GM12878 (cell line): ENCODE measurements at regions not wholly inside any gene's neighbourhood (a gene's known extent, or its start where the extent isn't known, plus 50 kb on each side); places are given as distances from the start of the nearest gene placed in this dataset.

Source experiments
- ATAC-seq: fragments of 200-7000 bp; cut with Tn5 transposase; 3 replicates; pipeline ENCODE4 v1.9.1; 2020; ENCODE audit warnings: mild to moderate bottlenecking, moderate library complexity
- BruUV-seq: library from RNA; stranded (reverse); fragments of 400-500 nt; replicated peaks from 2 replicates; lab custom pipeline; 2021; lab: Mats Ljungman, UMichigan
- CTCF ChIA-PET: fragments of 300-600 bp; sonication (Branson Sonifier 250); formaldehyde crosslinking; extraction: SDS; loops from one replicate; lab custom pipeline; 2021; ENCODE audit warnings: inconsistent platforms; lab: Yijun Ruan, JAX
- POLR2A ChIA-PET: fragments of 350-600 bp; formaldehyde crosslinking; extraction: SDS; loops from one replicate; lab custom pipeline; 2021; ENCODE audit warnings: inconsistent platforms; lab: Charles Lee
- RAD21 ChIA-PET: fragments of 300-600 bp; sonication (Branson Sonifier 250); formaldehyde crosslinking; loops from one replicate; lab custom pipeline; 2023; ENCODE audit warnings: antibody characterized with exemption; ENCODE audit not compliant: unreplicated experiment; lab: Charles Lee
- SMC1A ChIA-PET: fragments of 300-600 bp; sonication (Branson Sonifier 250); formaldehyde crosslinking; loops from one replicate; lab custom pipeline; 2023; ENCODE audit not compliant: unreplicated experiment, uncharacterized antibody; lab: Charles Lee
- DNase-seq: peaks from one replicate; pipeline ENCODE4 v3.0.0-alpha.2; 2011; ENCODE audit warnings: low read depth, low spot score
- FAIRE-seq: peaks from 3 replicates; lab custom pipeline; 2011; peaks lifted over from hg19 to GRCh38; lab: Jason Lieb, UNC
- H2AFZ ChIP-seq: 2 replicates; pipeline ENCODE4 v1.6.0; 2011; ENCODE audit warnings: low read depth, low read length, control low read depth; ENCODE audit not compliant: control insufficient read depth
- H3K27ac ChIP-seq: 2 replicates; pipeline ENCODE4 v1.5.1; 2011; ENCODE audit warnings: control low read depth; ENCODE audit not compliant: control insufficient read depth, insufficient read depth
- H3K27me3 ChIP-seq, 2 experiments: replicated peaks in 1 of 2; 2 replicates each; pipeline versions ENCODE4 v1.6.0 to v1.6.1; 2011; ENCODE audit warnings: low read length in 1 of 2; ENCODE audit not compliant: control insufficient read depth in 2 of 2, insufficient read depth in 2 of 2
- H3K36me3 ChIP-seq, 2 experiments: 2 replicates each; pipeline ENCODE4 v1.5.1; 2011; ENCODE audit warnings: low read length in 1 of 2; ENCODE audit not compliant: control insufficient read depth in 2 of 2, insufficient read depth in 2 of 2
- H3K4me1 ChIP-seq: 2 replicates; pipeline ENCODE4 v1.6.1; 2011; ENCODE audit warnings: mild to moderate bottlenecking, low read length, moderate library complexity, mixed read lengths; ENCODE audit not compliant: control insufficient read depth, insufficient read depth
- H3K4me2 ChIP-seq: 2 replicates; pipeline ENCODE4 v1.6.0; 2011; ENCODE audit warnings: control low read depth; ENCODE audit not compliant: control insufficient read depth, insufficient read depth
- H3K4me3 ChIP-seq: fragments of 200-600 bp; sonication (generic); 2 replicates; pipeline ENCODE4 v1.5.1; 2016
- H3K79me2 ChIP-seq: 2 replicates; pipeline ENCODE4 v1.6.0; 2011; ENCODE audit warnings: low read length; ENCODE audit not compliant: control insufficient read depth, insufficient read depth
- H3K9ac ChIP-seq: 2 replicates; pipeline ENCODE4 v1.8.0; 2011; ENCODE audit warnings: low read length, control low read depth, mixed read lengths; ENCODE audit not compliant: control insufficient read depth, insufficient read depth
- H3K9me3 ChIP-seq: replicated peaks from 3 replicates; pipeline ENCODE4 v1.5.1; 2011; ENCODE audit warnings: mild to moderate bottlenecking, low read length; ENCODE audit not compliant: control insufficient read depth, insufficient read depth
- H4K20me1 ChIP-seq: 2 replicates; pipeline ENCODE4 v1.6.0; 2011; ENCODE audit not compliant: control insufficient read depth, insufficient read depth
- BCL11A ChIP-seq: IDR thresholded peaks from 2 replicates; pipeline ENCODE4 v1.6.1; 2011; ENCODE audit warnings: low read depth, low read length
- BMI1 ChIP-seq: fragments of 450-650 bp; IDR thresholded peaks from 2 replicates; pipeline ENCODE4 v1.6.1; 2016; ENCODE audit warnings: mild to moderate bottlenecking, moderate library complexity, borderline replicate concordance
- CREB1 ChIP-seq: IDR thresholded peaks from 2 replicates; pipeline ENCODE4 v1.6.1; 2012; ENCODE audit warnings: low read depth, mild to moderate bottlenecking, inconsistent platforms
- ELK1 ChIP-seq: IDR thresholded peaks from 2 replicates; pipeline ENCODE4 v1.6.1; 2012; ENCODE audit warnings: low read depth, low read length, improper control_type of control experiment
- ESRRA ChIP-seq: IDR thresholded peaks from 2 replicates; pipeline ENCODE4 v1.6.1; 2012; ENCODE audit warnings: mild to moderate bottlenecking, low read length, improper control_type of control experiment
- HDAC2 ChIP-seq: fragments of 200-600 bp; sonication (generic); IDR thresholded peaks from 2 replicates; pipeline ENCODE4 v1.6.1; 2017
- IRF3 ChIP-seq: fragments of 450-650 bp; IDR thresholded peaks from 2 replicates; pipeline ENCODE4 v1.6.1; 2014; ENCODE audit warnings: mild to moderate bottlenecking
- JUNB ChIP-seq: IDR thresholded peaks from 2 replicates; pipeline ENCODE4 v1.6.1; 2016; ENCODE audit warnings: antibody characterized with exemption, mild to moderate bottlenecking
- JUND ChIP-seq: IDR thresholded peaks from 2 replicates; pipeline ENCODE4 v1.6.1; 2012; ENCODE audit warnings: low read depth, mild to moderate bottlenecking, low read length, improper control_type of control experiment, moderate library complexity
- MLLT1 ChIP-seq: fragments of 450-650 bp; IDR thresholded peaks from 2 replicates; pipeline ENCODE4 v1.6.1; 2016; ENCODE audit warnings: mild to moderate bottlenecking
- NFIC ChIP-seq: IDR thresholded peaks from 2 replicates; pipeline ENCODE4 v1.6.1; 2012; ENCODE audit warnings: low read depth, mild to moderate bottlenecking, inconsistent platforms, low read length, moderate library complexity
- RFX5 ChIP-seq: IDR thresholded peaks from 2 replicates; pipeline ENCODE4 v1.6.1; 2011; ENCODE audit warnings: low read depth, low read length, improper control_type of control experiment
- RUNX3 ChIP-seq: IDR thresholded peaks from 2 replicates; pipeline ENCODE4 v1.6.1; 2012; ENCODE audit warnings: low read length, inconsistent platforms
- WGBS: methylation state at CpG from one replicate; pipeline ENCODE4 v1.1.6; 2016; ENCODE audit warnings: low lambda C conversion rate; ENCODE audit not compliant: insufficient replicate concordance, insufficient coverage; ENCODE audit errors: missing lambda C conversion rate; 5-methylcytosine and 5-hydroxymethylcytosine counted together
- in situ Hi-C: fragments of 300-500 bp; cut with MboI; formaldehyde crosslinking; loops from 9 replicates; pipeline ENCODE4 v1.14.3; 2018; ENCODE audit warnings: mixed read lengths
- intact Hi-C: fragments of 100-400 bp; cut with micrococcal nuclease; formaldehyde crosslinking; loops from one replicate; pipeline ENCODE4 v1.14.2; 2022; ENCODE audit not compliant: unreplicated experiment

GRCh38 chr4:166622425-166622977 lies 611.8 kb downstream of the SPOCK3 start:
- H3K4me2 ChIP-seq = peak overlapping the region; percentile 61
- no peaks in the 10 kb centered on the region for H3K36me3 ChIP-seq
- 16% methylated on average over 6 of the region's 6 CpGs for WGBS
- peak; percentile 21; the same call in 1 of the 3 replicates for ATAC-seq
- no peak overlapping the region for H3K27ac ChIP-seq
- peak overlapping the region; percentile 64 for H2AFZ ChIP-seq
- TF ChIP-seq IRF3 (no peak), RUNX3 (peak; percentile 34; the same call in 1 of the 2 replicates)
- H3K27me3 ChIP-seq = no peaks in the 10 kb centered on the region
- H3K4me3 ChIP-seq = no peak overlapping the region
- no peaks in the 10 kb centered on the region for H3K4me1 ChIP-seq
- ChIA-PET RAD21 (no interaction called here), POLR2A (no interaction called here), CTCF (no interaction called here), SMC1A (interaction anchor here (0.6 kb wide), 1 partner anchor 977 kb away, joined by 3 read pairs; no protein-coding TSS in a partner anchor)
- no peaks in the 10 kb centered on the region; the same call in 2 of the 3 replicates for H3K9me3 ChIP-seq
- BruUV-seq = no TSS peak
- intact Hi-C loops = no loop called here
- no peak overlapping the region; the same call in 1 of the 2 replicates for H3K9ac ChIP-seq
- in situ Hi-C loops = no loop called here
- no peak for DNase-seq
- FAIRE-seq = peak; percentile 75
- H3K79me2 ChIP-seq = no peaks in the 10 kb centered on the region
- no peaks in the 10 kb centered on the region for H4K20me1 ChIP-seq

- H3K9me3 ChIP-seq = no peaks in the 10 kb centered on the region; the same call in 2 of the 3 replicates
- CTCF ChIA-PET = interaction anchor here (1.6 kb wide), 1 partner anchor 215 kb away, joined by 4 read pairs; no protein-coding TSS in a partner anchor
- peak; percentile 69 for ATAC-seq
- no TSS peak for BruUV-seq
- no peak overlapping the region for H3K9ac ChIP-seq
- WGBS = 0% methylated on average over 1 of the region's 1 CpG
- no peaks in the 10 kb centered on the region for H3K36me3 ChIP-seq
- in situ Hi-C loops (no loop called here), intact Hi-C loops (no loop called here)
- no peaks in the 10 kb centered on the region for H4K20me1 ChIP-seq
- POLR2A ChIA-PET = no interaction called here
- H3K27me3 ChIP-seq = no peaks in the 10 kb centered on the region
- no peak overlapping the region for H3K4me3 ChIP-seq
- H3K27ac ChIP-seq = no peak overlapping the region
- peak; percentile 7 for FAIRE-seq
- H3K4me1 ChIP-seq = no peaks in the 10 kb centered on the region
- RAD21 ChIA-PET = no interaction called here
- H3K4me2 ChIP-seq = no peak overlapping the region
- SMC1A ChIA-PET = interaction anchor here (1.3 to 1.8 kb wide), 2 partner anchors 11 to 30 kb away, joined by 5 read pairs; no protein-coding TSS in a partner anchor
- H2AFZ ChIP-seq = no peak overlapping the region
- DNase-seq = no peak
- H3K79me2 ChIP-seq = no peaks in the 10 kb centered on the region
- no peak for TF ChIP-seq JUND
- TF ChIP-seq BCL11A = no peak
- no peak for TF ChIP-seq ELK1
- peak; percentile 46; the same call in 1 of the 2 replicates for TF ChIP-seq RUNX3
- TF ChIP-seq JUNB = peak; percentile 29; the same call in 1 of the 2 replicates
- no peak for TF ChIP-seq HDAC2
- TF ChIP-seq BMI1 = no peak
- TF ChIP-seq RFX5 = no peak
- no peak for TF ChIP-seq MLLT1
- TF ChIP-seq NFIC = peak; percentile 36; the same call in 1 of the 2 replicates
- no peak for TF ChIP-seq ESRRA
- peak; percentile 66; the same call in 1 of the 2 replicates for TF ChIP-seq CREB1
These were observed 609.2 kb downstream of the SPOCK3 start for GRCh38 chr4:166625018-166625637.
